ENCODE measurements at regions not wholly inside any gene's neighbourhood (a gene's known extent, or its start where the extent isn't known, plus 50 kb on each side); places are given as distances from the start of the nearest gene placed in this dataset.

- H3K36me3 ChIP-seq (replicated peaks; ENCODE audit: insufficient read depth, low read length), result no peaks in the 10 kb centered on the region
- DNase-seq, result no peak
- no peaks in the 10 kb centered on the region for H3K4me1 ChIP-seq (ENCODE audit: low read length)
- H3K9ac ChIP-seq (ENCODE audit: low read length), result no peak overlapping the region
- no peak for TF ChIP-seq EZH2 (optimal IDR thresholded peaks at IDR 0.05; ENCODE audit: low read depth, low read length)
- TF ChIP-seq, protein P1, sequence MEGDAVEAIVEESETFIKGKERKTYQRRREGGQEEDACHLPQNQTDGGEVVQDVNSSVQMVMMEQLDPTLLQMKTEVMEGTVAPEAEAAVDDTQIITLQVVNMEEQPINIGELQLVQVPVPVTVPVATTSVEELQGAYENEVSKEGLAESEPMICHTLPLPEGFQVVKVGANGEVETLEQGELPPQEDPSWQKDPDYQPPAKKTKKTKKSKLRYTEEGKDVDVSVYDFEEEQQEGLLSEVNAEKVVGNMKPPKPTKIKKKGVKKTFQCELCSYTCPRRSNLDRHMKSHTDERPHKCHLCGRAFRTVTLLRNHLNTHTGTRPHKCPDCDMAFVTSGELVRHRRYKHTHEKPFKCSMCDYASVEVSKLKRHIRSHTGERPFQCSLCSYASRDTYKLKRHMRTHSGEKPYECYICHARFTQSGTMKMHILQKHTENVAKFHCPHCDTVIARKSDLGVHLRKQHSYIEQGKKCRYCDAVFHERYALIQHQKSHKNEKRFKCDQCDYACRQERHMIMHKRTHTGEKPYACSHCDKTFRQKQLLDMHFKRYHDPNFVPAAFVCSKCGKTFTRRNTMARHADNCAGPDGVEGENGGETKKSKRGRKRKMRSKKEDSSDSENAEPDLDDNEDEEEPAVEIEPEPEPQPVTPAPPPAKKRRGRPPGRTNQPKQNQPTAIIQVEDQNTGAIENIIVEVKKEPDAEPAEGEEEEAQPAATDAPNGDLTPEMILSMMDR (IDR thresholded peaks at IDR 0.05; ENCODE audit: low read length), result no peak
- no peak for TF ChIP-seq EZH2phosphoT487 (IDR thresholded peaks at IDR 0.05; ENCODE audit: low read length)
- no peaks in the 10 kb centered on the region for H3F3A ChIP-seq (ENCODE audit: insufficient read depth, low read length)
- no peak overlapping the region for H3K4me2 ChIP-seq (ENCODE audit: low read depth, low read length)
- H3K9me3 ChIP-seq (replicated peaks; ENCODE audit: insufficient read depth, low read length), result no peaks in the 10 kb centered on the region
- H3K9me2 ChIP-seq (replicated peaks; ENCODE audit: insufficient read depth, low read length), result no peaks in the 10 kb centered on the region
- H3K79me2 ChIP-seq (ENCODE audit: low read length), result no peaks in the 10 kb centered on the region
- no peaks in the 10 kb centered on the region for H3K27me3 ChIP-seq (replicated peaks; ENCODE audit: insufficient read depth, low read length)
- H4K20me1 ChIP-seq (ENCODE audit: insufficient read depth, low read length), result no peaks in the 10 kb centered on the region
- H3K27ac ChIP-seq (ENCODE audit: low read length), result no peak overlapping the region
- H3K4me3 ChIP-seq (ENCODE audit: low read length), result no peak overlapping the region
- H2AFZ ChIP-seq (ENCODE audit: low read length), result no peak overlapping the region
These were observed 826.4 kb downstream of the CDH11 start for GRCh38 chr16:64295466-64295865.

GRCh38 chr16:64292953-64293352 is 828.9 kb downstream of the CDH11 start:
- Histone ChIP-seq H3K9ac (ENCODE audit: low read length) (no peak overlapping the region), H3K79me2 (ENCODE audit: low read length) (no peaks in the 10 kb centered on the region), H3K9me3 (replicated peaks; ENCODE audit: insufficient read depth, low read length) (no peaks in the 10 kb centered on the region; the same call in 1 of the 2 replicates), H3K4me1 (ENCODE audit: low read length) (no peaks in the 10 kb centered on the region), H2AFZ (ENCODE audit: low read length) (no peak overlapping the region), H3F3A (ENCODE audit: insufficient read depth, low read length) (no peaks in the 10 kb centered on the region), H3K4me2 (ENCODE audit: low read depth, low read length) (no peak overlapping the region), H3K27me3 (replicated peaks; ENCODE audit: insufficient read depth, low read length) (no peaks in the 10 kb centered on the region), H3K27ac (ENCODE audit: low read length) (no peak overlapping the region), H3K9me2 (replicated peaks; ENCODE audit: insufficient read depth, low read length) (no peaks in the 10 kb centered on the region), H3K4me3 (ENCODE audit: low read length) (no peak overlapping the region), H4K20me1 (ENCODE audit: insufficient read depth, low read length) (no peaks in the 10 kb centered on the region), H3K36me3 (replicated peaks; ENCODE audit: insufficient read depth, low read length) (no peaks in the 10 kb centered on the region)
- TF ChIP-seq, protein P1 (IDR thresholded peaks at IDR 0.05; ENCODE audit: low read length), result no peak
- TF ChIP-seq EZH2phosphoT487 (IDR thresholded peaks at IDR 0.05; ENCODE audit: low read length) (no peak), EZH2 (optimal IDR thresholded peaks at IDR 0.05; ENCODE audit: low read depth, low read length) (no peak)
- DNase-seq, result no peak

GRCh38 chr16:64292161-64292560 is 829.7 kb downstream of the CDH11 start:
- Histone ChIP-seq H3K9me3 (replicated peaks; ENCODE audit: insufficient read depth, low read length) (no peaks in the 10 kb centered on the region; the same call in 1 of the 2 replicates), H2AFZ (ENCODE audit: low read length) (no peak overlapping the region), H3K4me3 (ENCODE audit: low read length) (no peak overlapping the region), H3K36me3 (replicated peaks; ENCODE audit: insufficient read depth, low read length) (no peaks in the 10 kb centered on the region), H3K79me2 (ENCODE audit: low read length) (no peaks in the 10 kb centered on the region), H3K27ac (ENCODE audit: low read length) (no peak overlapping the region), H3K9me2 (replicated peaks; ENCODE audit: insufficient read depth, low read length) (no peaks in the 10 kb centered on the region), H3K4me1 (ENCODE audit: low read length) (no peaks in the 10 kb centered on the region), H4K20me1 (ENCODE audit: insufficient read depth, low read length) (no peaks in the 10 kb centered on the region), H3K9ac (ENCODE audit: low read length) (no peak overlapping the region), H3F3A (ENCODE audit: insufficient read depth, low read length) (no peaks in the 10 kb centered on the region), H3K27me3 (replicated peaks; ENCODE audit: insufficient read depth, low read length) (no peaks in the 10 kb centered on the region), H3K4me2 (ENCODE audit: low read depth, low read length) (no peak overlapping the region)
- no peak for DNase-seq
- no peak for TF ChIP-seq EZH2phosphoT487 (IDR thresholded peaks at IDR 0.05; ENCODE audit: low read length)
- TF ChIP-seq EZH2 (optimal IDR thresholded peaks at IDR 0.05; ENCODE audit: low read depth, low read length), result no peak
- TF ChIP-seq, protein P1 (IDR thresholded peaks at IDR 0.05; ENCODE audit: low read length), result no peak
